ENCODE measurements at regions not wholly inside any gene's neighbourhood (a gene's known extent, or its start where the extent isn't known, plus 50 kb on each side); places are given as distances from the start of the nearest gene placed in this dataset.

DNA sequence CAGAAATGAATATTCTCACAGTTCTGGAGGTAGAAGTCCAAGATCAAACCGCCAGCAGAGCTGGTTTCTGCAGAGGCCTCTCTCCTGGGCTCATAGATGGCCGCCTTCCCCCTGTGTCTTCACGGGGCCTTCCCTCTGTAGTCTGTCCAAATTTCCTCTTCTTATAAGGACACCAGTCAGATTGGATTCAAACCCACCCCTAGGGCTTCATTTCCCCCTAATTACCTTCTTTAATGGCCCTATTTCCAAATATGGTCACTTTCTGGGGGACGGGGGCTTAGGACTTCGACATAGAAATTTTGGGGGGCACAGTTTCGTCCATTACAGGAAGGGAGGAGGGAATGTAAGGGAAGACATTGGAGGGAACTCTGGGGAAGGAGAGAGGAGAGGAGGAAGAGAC, 132.6 kb downstream of the DDX1 start:
- TF ChIP-seq, protein P1, sequence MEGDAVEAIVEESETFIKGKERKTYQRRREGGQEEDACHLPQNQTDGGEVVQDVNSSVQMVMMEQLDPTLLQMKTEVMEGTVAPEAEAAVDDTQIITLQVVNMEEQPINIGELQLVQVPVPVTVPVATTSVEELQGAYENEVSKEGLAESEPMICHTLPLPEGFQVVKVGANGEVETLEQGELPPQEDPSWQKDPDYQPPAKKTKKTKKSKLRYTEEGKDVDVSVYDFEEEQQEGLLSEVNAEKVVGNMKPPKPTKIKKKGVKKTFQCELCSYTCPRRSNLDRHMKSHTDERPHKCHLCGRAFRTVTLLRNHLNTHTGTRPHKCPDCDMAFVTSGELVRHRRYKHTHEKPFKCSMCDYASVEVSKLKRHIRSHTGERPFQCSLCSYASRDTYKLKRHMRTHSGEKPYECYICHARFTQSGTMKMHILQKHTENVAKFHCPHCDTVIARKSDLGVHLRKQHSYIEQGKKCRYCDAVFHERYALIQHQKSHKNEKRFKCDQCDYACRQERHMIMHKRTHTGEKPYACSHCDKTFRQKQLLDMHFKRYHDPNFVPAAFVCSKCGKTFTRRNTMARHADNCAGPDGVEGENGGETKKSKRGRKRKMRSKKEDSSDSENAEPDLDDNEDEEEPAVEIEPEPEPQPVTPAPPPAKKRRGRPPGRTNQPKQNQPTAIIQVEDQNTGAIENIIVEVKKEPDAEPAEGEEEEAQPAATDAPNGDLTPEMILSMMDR (IDR thresholded peaks at IDR 0.05; ENCODE audit: borderline replicate concordance, extremely low read depth, low read length, poor library complexity, severe bottlenecking), result no peak
- no peak for TF ChIP-seq EZH2 (IDR thresholded peaks at IDR 0.05; ENCODE audit: borderline replicate concordance, low read depth, low read length, severe bottlenecking)

All from DND-41 (cell line).